Activated T-helper 17 cell treated with anti-CD3 and anti-CD28 coated beads, Interleukin-2, amount 50 U/mL, for 72 hours (primary cell): ENCODE measurements at regions not wholly inside any gene's neighbourhood (a gene's known extent, or its start where the extent isn't known, plus 50 kb on each side); places are given as distances from the start of the nearest gene placed in this dataset.
"Not testable (repeated sequence)": the region's sequence is repeated elsewhere in the genome, so short reads cannot be mapped to it uniquely, and the experiment has no call there.

Experiments used
- ATAC-seq: fragments of 150-1000 bp; cut with Tn5 transposase; replicated peaks from 2 replicates; pipeline ENCODE4 v1.10.0; 2021; ENCODE audit warnings: mild to moderate bottlenecking, moderate library complexity
- H3K27ac Mint-ChIP-seq: one replicate; pipeline ENCODE4 v1.8.0; 2022; ENCODE audit warnings: mixed read lengths
- H3K27me3 Mint-ChIP-seq: one replicate; pipeline ENCODE4 v1.8.0; 2022; ENCODE audit warnings: mixed read lengths
- H3K36me3 Mint-ChIP-seq: one replicate; pipeline ENCODE4 v1.8.0; 2022; ENCODE audit warnings: low read depth, mild to moderate bottlenecking, mixed read lengths
- H3K4me1 Mint-ChIP-seq: one replicate; pipeline ENCODE4 v1.8.0; 2022; ENCODE audit warnings: mixed read lengths
- H3K4me3 Mint-ChIP-seq: one replicate; pipeline ENCODE4 v1.8.0; 2022; ENCODE audit warnings: mild to moderate bottlenecking, mixed read lengths
- H3K9me3 Mint-ChIP-seq: one replicate; pipeline ENCODE4 v1.8.0; 2022; ENCODE audit warnings: mixed read lengths

DNA sequence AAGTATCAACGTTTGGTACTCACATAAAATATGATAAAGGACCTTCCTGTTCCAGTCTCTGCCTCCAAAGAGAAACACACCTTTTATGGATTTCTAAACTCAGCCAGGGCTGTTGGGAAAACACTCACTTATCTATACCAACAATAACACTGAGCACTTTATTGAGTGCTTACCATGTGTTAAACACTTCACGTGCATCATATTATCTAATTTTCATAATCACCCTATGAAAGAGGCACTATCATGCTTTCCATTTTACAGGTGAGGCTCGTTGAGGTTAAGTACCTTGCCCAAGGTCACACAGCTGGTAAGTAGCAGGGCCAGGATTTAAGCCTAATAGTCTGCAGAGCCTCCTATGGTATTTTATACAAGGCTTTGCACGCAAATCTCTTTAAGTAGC, 251.5 kb upstream of the SOX9 start:
- no peak for ATAC-seq
- peaks cover 4% of the 10 kb centered on the region for H3K9me3 Mint-ChIP-seq
- H3K4me3 Mint-ChIP-seq = no peak overlapping the region
- H3K27ac Mint-ChIP-seq = no peak overlapping the region
- no peaks in the 10 kb centered on the region for H3K27me3 Mint-ChIP-seq
- no peaks in the 10 kb centered on the region for H3K36me3 Mint-ChIP-seq
- H3K4me1 Mint-ChIP-seq = no peaks in the 10 kb centered on the region

DNA sequence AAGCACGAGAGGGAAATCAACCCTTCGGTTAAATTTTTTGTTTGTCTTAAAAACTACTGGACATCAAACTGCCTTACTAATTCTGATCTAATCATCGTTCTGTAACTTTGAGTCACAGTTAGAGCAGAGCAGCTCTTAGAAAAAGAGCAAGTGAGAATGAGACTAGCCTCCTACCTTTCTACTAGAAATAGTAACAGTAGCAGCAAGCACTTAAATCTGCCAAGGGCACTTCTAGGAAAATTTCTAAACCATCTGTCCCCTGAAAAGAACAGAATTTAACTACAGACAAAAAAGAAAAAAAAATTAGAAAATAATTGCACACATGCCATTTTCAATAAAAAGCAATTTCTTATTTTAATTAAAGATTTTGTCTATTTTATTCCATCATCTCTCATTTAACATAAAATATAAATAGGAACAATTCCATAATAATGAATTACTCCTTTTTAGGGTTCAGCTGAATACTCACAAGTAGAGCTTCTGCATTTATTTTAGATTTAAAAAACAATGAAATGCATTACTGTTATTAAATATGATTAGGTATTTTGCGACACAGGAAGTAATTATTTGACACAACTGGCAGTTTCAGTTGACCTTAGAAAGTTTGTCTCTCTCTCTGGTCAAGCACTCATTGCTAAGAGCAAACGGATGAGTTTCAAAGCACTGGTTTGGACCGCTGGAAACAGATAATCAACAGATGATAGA, 250.8 kb upstream of the SOX9 start:
- Mint-ChIP-seq H3K27ac (no peak overlapping the region), H3K4me1 (no peaks in the 10 kb centered on the region), H3K9me3 (no peaks in the 10 kb centered on the region), H3K36me3 (no peaks in the 10 kb centered on the region), H3K27me3 (no peaks in the 10 kb centered on the region), H3K4me3 (no peak overlapping the region)
- ATAC-seq = no peak

DNA sequence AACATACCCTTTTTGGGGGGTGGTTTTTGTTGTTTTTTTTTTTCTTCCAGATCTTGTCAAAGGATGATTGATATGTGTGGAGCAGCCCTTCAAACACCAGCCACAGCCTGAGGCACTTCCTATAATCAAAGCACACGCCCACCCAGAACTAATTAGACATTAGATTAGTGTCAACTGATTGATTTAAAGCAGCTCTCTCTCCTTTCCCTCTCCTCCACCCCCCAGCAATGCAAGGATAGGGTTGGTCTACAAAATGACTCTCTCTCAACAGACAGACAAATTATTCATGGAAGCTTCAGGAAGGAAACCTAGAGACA, 250.3 kb upstream of the SOX9 start:
- H3K27ac Mint-ChIP-seq = no peak overlapping the region
- ATAC-seq = no peak

DNA sequence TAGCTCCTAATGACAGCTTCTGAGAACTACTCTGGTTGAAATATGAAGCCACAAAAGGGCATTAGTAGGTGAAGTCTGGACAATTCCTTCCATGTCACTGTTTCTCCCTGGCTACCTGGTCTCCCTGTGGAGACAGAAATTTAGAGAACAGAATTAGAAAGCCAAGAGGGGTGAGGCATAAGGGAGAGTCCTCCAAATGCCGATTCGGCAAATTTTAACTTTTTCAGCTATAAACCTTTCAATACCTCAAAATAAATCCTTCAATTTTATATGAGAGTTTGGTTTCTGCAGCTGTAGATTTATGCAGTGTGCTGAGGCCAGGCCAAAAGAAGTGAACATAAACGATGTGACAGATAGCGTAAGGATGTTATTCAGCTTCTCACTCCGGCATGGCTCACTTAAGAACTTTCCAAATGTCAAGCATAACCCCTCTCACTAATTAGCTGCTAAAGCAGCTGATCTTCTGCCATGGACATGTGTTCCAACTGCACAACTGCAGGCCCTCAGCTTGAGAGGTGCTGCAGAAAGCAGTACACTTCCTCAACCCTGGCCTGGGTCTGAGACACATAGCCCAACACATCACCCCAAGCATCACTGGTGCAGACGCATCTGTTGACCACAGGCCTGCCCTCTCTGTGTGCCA, 247.9 kb upstream of the SOX9 start:
- ATAC-seq = no peak
- Mint-ChIP-seq H3K27ac (no peak overlapping the region), H3K4me3 (no peak overlapping the region), H3K36me3 (no peaks in the 10 kb centered on the region), H3K9me3 (no peaks in the 10 kb centered on the region), H3K27me3 (no peaks in the 10 kb centered on the region), H3K4me1 (no peaks in the 10 kb centered on the region)

More for the DNA sequence above, 250.3 kb upstream of the SOX9 start:
- H3K9me3 Mint-ChIP-seq = no peaks in the 10 kb centered on the region
- no peaks in the 10 kb centered on the region for H3K27me3 Mint-ChIP-seq
- no peak overlapping the region for H3K4me3 Mint-ChIP-seq
- no peaks in the 10 kb centered on the region for H3K4me1 Mint-ChIP-seq
- H3K36me3 Mint-ChIP-seq = no peaks in the 10 kb centered on the region

DNA sequence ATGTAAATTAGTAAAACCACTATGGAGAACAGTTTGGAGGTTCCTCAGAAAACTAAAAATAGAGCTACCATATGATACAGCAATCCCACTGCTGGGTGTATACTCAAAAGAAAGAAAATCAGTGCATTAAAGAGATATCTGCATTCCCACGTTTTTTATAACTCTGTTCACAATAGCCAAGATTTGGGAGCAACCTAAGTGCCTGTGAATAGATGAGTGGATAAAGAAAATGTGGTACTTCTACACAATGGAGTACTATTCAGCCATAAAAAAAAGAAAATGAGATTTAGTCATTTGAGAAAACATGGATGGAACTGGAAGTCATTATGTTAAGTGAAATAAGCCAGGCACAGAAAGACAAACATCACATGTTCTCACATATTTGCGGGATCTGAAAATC, 246.0 kb upstream of the SOX9 start:
- not testable (repeated sequence) for H3K4me1 Mint-ChIP-seq, H3K27ac Mint-ChIP-seq, H3K27me3 Mint-ChIP-seq, H3K9me3 Mint-ChIP-seq, ATAC-seq, H3K4me3 Mint-ChIP-seq, H3K36me3 Mint-ChIP-seq

DNA sequence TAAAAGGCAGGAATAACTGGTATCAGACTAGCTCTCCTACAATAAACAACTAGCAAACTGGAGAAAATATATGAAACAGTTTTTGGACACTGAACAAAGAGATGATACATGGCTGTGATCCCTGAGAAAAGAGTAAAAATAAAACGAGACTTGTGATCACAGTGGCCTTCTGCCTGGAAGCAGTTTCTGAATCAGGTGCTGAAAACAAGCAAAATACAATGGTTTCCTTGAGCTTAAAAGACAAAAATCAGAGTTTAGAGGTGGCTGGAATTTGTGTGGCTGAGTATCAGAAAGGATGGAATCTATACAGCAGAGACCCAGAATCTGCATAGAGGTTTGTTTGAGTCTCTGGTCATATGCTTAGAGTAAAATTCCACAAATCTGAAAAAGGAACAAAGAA, 242.5 kb upstream of the SOX9 start:
- Mint-ChIP-seq H3K4me1 (no peaks in the 10 kb centered on the region), H3K4me3 (no peak overlapping the region), H3K27ac (no peak overlapping the region), H3K27me3 (no peaks in the 10 kb centered on the region), H3K36me3 (no peaks in the 10 kb centered on the region), H3K9me3 (no peaks in the 10 kb centered on the region)
- no peak for ATAC-seq

DNA sequence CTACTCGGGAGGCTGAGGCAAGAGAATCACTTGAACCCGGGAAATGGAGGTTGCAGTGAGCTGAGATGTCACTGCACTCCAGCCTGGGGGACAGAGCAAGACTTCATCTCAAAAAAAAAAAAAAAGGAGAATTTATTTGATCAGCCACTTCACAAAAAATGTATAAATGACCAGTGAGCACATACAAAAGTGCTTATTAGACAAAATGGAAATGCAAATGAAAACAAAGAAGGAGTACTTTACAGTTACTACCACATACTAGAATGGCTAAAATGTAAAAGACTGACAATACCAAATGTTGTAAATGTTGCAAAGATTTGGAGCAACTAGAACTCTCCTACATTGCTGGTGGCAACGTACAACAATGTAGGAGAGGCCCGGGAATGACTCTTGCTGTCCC, 241.8 kb upstream of the SOX9 start:
- no peaks in the 10 kb centered on the region for H3K27me3 Mint-ChIP-seq
- no peaks in the 10 kb centered on the region for H3K36me3 Mint-ChIP-seq
- H3K4me1 Mint-ChIP-seq = no peaks in the 10 kb centered on the region
- ATAC-seq = no peak
- no peaks in the 10 kb centered on the region for H3K9me3 Mint-ChIP-seq
- H3K4me3 Mint-ChIP-seq = no peak overlapping the region
- no peak overlapping the region for H3K27ac Mint-ChIP-seq

DNA sequence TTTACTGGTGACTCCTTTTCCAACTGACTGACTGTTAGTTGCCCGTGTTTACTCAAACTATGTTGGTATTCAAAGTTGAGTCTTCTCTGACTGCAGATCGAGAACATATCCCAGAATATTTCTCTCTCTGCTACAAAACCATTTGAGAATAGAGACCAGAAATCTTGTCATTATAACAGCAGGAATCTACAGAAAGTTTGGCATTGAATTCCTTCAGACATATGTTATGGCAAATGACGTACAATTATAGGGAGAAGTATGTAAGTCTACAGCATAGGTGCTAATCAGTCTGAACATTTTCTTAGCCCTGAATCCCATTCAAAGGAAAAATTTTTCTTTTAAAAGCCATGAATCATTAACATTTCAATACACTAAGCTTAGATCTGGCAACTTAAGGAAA, 239.8 kb upstream of the SOX9 start:
- ATAC-seq = no peak
- Mint-ChIP-seq H3K4me3 (no peak overlapping the region), H3K9me3 (peaks cover 5% of the 10 kb centered on the region), H3K27me3 (peaks cover 3% of the 10 kb centered on the region), H3K4me1 (no peaks in the 10 kb centered on the region), H3K36me3 (no peaks in the 10 kb centered on the region), H3K27ac (no peak overlapping the region)

DNA sequence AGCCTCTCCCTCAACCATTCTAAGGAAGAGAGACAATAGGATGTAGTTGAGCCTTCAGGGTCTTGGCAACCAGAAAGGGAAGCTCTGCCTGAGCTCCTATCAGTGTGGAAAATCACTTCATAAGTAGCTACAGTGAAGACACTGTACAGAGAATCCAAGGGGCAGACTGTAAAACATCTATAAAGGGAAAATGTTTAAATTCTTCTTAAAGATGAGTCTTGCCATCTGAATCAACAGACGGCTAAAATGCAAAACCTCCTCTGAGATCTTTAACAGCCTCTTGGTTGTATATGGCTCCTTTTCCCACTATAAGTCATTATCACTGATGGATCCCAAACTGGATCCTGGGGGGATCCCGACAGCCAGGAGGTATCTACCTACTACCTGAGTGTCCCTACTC, 239.2 kb upstream of the SOX9 start:
- Mint-ChIP-seq H3K27ac (no peak overlapping the region), H3K9me3 (peaks cover 5% of the 10 kb centered on the region), H3K4me1 (no peaks in the 10 kb centered on the region), H3K36me3 (no peaks in the 10 kb centered on the region), H3K4me3 (no peak overlapping the region), H3K27me3 (peaks cover 3% of the 10 kb centered on the region)
- no peak for ATAC-seq

DNA sequence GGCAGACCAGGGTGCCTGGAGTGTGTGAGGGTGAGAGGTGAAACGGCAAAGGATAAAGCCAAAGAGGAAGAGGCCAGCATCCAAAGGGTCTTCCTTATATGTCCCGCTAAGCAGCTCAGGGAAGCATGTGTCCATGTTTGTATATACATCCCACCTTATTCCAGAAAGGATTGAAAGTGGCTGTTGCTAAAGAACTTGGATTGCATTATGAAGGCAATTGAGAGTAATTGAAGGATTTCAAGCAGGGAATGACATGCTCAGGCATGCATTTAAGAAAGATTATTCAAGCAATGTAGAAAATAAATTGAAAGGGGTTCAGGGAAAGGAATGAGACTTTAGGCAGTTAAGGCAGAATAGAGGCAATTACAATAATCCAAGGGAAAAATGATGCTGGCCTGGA, 237.6 kb upstream of the SOX9 start:
- peaks cover 5% of the 10 kb centered on the region for H3K9me3 Mint-ChIP-seq
- no peak overlapping the region for H3K27ac Mint-ChIP-seq
- peaks cover 3% of the 10 kb centered on the region for H3K27me3 Mint-ChIP-seq
- no peak for ATAC-seq
- no peak overlapping the region for H3K4me3 Mint-ChIP-seq
- no peaks in the 10 kb centered on the region for H3K4me1 Mint-ChIP-seq
- H3K36me3 Mint-ChIP-seq = no peaks in the 10 kb centered on the region

DNA sequence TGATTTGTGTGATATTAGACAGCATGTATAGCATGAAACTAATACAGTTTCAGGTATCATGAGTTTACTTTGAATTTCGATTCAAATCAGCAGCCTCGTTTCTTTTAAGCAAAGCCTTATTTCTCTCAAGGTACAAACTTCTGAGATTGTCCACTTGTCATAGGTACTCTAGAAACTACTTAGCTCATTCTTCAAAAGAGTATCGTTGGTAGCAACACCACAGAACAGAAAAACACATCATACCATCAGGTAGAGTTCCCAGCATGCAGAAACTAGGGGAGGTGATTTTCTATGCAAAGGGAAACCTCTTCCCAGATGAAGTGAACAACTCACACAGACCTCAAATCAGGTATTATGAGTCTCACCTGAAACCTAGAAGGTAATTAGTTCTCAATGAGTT, 237.0 kb upstream of the SOX9 start:
- Mint-ChIP-seq H3K36me3 (no peaks in the 10 kb centered on the region), H3K9me3 (peaks cover 5% of the 10 kb centered on the region), H3K4me3 (no peak overlapping the region), H3K27ac (no peak overlapping the region), H3K27me3 (peaks cover 3% of the 10 kb centered on the region), H3K4me1 (no peaks in the 10 kb centered on the region)
- ATAC-seq = no peak

DNA sequence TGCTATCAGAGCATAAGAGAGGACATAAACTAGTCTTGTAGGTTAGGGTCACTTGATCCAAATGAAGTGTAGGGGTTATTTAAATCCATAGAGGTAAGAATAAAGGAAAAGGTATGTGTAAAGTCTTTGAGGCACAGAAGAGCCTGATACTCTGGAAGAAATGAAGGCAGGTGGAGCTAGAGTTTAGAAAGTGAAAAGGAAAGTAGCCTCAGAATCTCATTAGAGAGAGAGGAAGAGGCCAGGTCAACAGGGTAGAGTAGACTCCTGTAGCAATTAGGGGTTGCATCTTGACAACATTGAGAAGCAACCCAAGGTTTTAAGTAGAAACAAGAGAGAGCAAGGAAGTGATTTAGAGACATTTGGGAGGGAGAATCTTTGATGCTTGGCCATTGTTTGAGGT, 235.2 kb upstream of the SOX9 start:
- Mint-ChIP-seq H3K4me1 (no peaks in the 10 kb centered on the region), H3K27me3 (peaks cover 3% of the 10 kb centered on the region), H3K4me3 (no peak overlapping the region), H3K36me3 (no peaks in the 10 kb centered on the region), H3K27ac (no peak overlapping the region), H3K9me3 (peaks cover 5% of the 10 kb centered on the region)
- no peak for ATAC-seq

DNA sequence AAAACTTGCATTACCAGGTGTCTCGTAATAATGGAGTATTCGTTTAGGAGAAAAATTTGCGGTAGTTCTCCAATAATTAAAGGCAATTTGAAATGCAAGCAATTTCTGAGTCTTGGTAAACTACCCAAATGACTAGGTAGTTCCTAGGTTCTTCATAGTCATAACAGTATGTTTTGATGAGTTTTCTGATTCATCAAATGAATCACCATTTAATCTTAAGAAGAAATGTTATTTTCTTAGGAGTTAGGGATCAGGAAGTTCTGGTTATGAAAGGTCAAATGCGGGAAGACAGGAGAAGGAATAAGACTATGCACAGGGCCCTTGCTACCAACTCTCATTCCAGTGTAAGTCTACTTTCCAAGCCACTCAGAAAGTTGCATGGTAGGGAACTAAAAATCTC, 221.5 kb upstream of the SOX9 start:
- Mint-ChIP-seq H3K9me3 (peaks cover 8% of the 10 kb centered on the region), H3K4me3 (no peak overlapping the region), H3K27ac (no peak overlapping the region), H3K36me3 (no peaks in the 10 kb centered on the region), H3K4me1 (no peaks in the 10 kb centered on the region), H3K27me3 (peaks cover 4% of the 10 kb centered on the region)
- no peak for ATAC-seq

DNA sequence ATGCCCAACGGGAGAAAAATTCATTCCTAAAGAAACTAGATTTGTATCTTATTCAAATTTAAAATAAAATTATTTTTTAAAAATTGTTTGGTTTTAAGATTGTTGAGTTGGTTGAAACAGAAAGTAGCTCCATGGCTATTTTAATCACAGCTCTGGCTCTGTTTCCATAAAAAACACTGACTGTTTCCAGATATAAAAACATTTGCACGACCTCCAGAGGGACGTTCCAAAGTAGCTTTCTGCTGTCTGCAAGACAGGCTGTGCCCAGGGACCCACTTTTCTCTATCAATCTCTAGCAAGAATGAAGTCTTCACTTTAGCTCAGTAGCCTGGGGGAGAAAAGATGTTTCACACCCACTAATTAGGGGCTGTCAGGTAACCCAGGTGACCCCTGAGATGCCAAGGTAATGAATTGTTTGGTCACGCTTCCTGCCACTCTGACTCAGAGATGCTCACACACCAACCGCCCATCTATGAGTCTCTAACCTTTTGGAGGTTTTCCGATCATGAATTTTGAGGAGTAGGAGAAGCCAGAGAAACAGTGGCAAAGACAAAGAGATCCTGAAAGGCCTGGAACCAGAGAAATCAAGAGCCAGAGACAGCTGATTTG, 220.1 kb upstream of the SOX9 start:
- H3K4me3 Mint-ChIP-seq = no peak overlapping the region
- H3K9me3 Mint-ChIP-seq = peaks cover 8% of the 10 kb centered on the region
- no peak overlapping the region for H3K27ac Mint-ChIP-seq
- no peak for ATAC-seq
- no peaks in the 10 kb centered on the region for H3K4me1 Mint-ChIP-seq
- no peaks in the 10 kb centered on the region for H3K36me3 Mint-ChIP-seq
- H3K27me3 Mint-ChIP-seq = peaks cover 4% of the 10 kb centered on the region

DNA sequence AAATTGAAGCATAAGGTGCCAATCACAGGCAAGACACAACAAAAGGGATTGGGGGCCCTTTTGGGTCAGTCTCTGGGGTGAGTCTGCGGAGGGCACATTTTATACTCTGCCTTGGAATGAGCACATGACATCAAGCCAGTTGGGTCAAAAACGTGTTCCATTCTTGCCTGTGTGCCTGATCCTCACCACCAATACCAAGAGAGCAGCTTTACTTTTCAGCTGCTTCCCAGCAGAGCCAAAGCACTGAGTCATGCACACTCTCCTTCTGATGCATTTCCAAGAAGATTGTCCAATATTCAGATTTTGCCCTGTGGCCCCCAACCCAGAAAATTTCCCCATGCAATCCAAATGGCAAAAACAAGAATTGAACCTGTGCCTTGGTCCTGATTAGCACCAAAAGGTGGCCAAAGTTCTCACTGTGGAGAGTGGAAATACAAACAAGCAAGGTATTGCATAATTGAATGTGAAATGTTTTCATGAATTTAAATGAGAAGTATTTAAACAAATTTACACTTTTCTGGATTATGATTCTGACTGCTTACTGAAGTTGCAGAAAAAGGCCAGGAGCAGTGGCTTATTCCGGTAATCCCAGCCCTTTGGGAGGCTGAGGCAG, 217.8 kb upstream of the SOX9 start:
- no peak for ATAC-seq
- Mint-ChIP-seq H3K27ac (no peak overlapping the region), H3K4me3 (no peak overlapping the region), H3K36me3 (no peaks in the 10 kb centered on the region), H3K9me3 (no peaks in the 10 kb centered on the region), H3K27me3 (no peaks in the 10 kb centered on the region), H3K4me1 (no peaks in the 10 kb centered on the region)
